NCI-H345 treated with DMSO at 0.1 percent for 48 hours (cell line): ENCODE measurements at regions not wholly inside any gene's neighbourhood (a gene's known extent, or its start where the extent isn't known, plus 50 kb on each side); places are given as distances from the start of the nearest gene placed in this dataset.

Source experiments
- DNase-seq: peaks from one replicate; lab custom pipeline; 2025; ENCODE audit not compliant: unreplicated experiment; lab: John Stamatoyannopoulos, UW

DNA sequence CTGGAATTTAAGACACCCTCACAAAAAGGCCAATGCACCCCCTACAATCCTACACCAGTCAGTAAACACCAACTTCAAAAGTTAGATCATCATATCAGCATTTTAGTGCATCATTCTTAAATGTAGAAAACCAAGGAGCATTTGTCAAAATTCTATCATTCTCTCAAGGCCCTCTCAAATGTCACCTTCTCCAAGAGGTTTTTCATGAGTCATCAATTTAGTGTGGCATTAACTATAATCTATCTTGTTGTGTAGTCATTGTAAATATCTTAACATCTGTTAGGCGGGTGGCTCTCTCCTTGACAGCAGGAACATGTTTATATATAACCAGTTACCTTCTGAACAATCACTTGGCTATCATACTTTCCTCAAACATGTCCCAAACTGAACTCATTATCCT lies 62.1 kb upstream of the G2E3 start:
- no peak for DNase-seq

DNA sequence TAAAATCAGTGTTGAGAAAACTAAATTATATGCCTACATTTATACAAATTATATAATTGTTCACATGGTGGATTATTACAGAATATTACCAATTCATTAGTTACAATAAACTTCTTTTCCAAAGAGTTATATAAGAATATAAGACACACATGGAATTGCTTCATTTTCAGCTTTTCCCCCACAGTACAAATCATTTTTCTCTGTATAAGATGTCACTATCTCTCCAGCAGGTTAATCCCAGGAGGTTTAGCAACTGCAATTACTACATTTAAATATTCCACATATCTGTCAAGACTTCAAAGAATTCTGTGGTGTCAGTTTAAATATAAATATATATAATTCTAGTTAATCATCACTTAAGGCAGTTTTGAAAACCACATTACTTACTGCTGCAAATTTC lies 59.6 kb upstream of the G2E3 start:
- DNase-seq: no peak

DNA sequence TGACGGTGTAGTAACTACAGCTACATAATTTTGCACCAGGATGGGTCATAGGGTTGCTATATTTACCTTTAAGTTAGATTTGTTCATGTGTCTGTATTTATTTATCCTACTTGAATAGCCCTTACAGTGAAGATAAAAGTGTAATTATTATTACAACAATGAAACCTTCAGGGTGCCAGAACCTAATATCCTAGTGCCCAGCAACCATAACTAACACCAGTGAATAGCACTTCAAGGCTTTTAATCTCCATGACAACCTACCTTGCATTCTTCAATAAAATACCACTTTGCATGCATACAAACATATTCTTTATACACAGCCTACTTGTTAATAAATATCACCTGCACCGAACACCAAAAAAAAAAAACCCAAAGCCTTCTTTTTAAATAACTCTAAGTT lies 58.7 kb upstream of the G2E3 start:
- DNase-seq: peak; percentile 72

DNA sequence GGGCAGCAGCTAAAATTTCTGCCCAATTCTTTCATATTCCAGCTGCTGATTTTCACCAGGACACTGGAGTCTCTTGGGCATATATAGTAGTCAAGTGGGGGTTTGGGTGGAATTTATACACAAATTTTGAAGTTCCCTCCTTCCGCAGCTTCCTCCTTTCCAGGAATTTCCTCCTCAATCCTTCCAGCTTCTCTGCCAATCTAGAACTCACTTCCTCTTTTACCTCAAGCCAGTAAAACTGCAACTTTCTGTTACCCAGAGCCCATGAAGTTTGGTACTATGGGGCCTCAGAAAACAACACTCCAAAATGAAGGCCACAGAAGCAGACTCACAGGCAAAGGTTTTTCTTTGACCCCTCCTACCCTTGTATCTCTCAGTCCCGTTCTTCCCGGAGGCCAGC lies 51.7 kb upstream of the G2E3 start:
- DNase-seq: no peak
